Astrocyte (in vitro differentiated cells and primary cell): ENCODE measurements at regions not wholly inside any gene's neighbourhood (a gene's known extent, or its start where the extent isn't known, plus 50 kb on each side); places are given as distances from the start of the nearest gene placed in this dataset.

Source experiments
- DNase-seq: peaks from one replicate; pipeline ENCODE4 v3.0.0-alpha.2; 2010; ENCODE audit warnings: low read depth
- FAIRE-seq: peaks from 2 replicates; lab custom pipeline; 2011; peaks lifted over from hg19 to GRCh38; lab: Jason Lieb, UNC
- H2AFZ ChIP-seq: 2 replicates; pipeline ENCODE4 v1.6.0; 2012; ENCODE audit warnings: low read depth, low read length, inconsistent platforms
- H3K27ac ChIP-seq: 2 replicates; pipeline ENCODE4 v1.5.1; 2011; ENCODE audit warnings: low read depth, low read length, inconsistent platforms
- H3K27me3 ChIP-seq: 2 replicates; pipeline ENCODE4 v1.6.0; 2011; ENCODE audit warnings: low read length, inconsistent platforms; ENCODE audit not compliant: insufficient read depth
- H3K36me3 ChIP-seq: 2 replicates; pipeline ENCODE4 v1.5.1; 2011; ENCODE audit warnings: low read length, inconsistent platforms; ENCODE audit not compliant: insufficient read depth
- H3K4me1 ChIP-seq: 2 replicates; pipeline ENCODE4 v1.5.1; 2011; ENCODE audit warnings: low read length, inconsistent platforms; ENCODE audit not compliant: insufficient read depth
- H3K4me2 ChIP-seq: 2 replicates; pipeline ENCODE4 v1.6.0; 2012; ENCODE audit warnings: low read length, inconsistent platforms
- H3K4me3 ChIP-seq: 2 replicates; pipeline ENCODE4 v1.5.1; 2011; ENCODE audit warnings: low read depth, mild to moderate bottlenecking, low read length, inconsistent platforms; ENCODE audit not compliant: insufficient read depth
- H3K79me2 ChIP-seq: 2 replicates; pipeline ENCODE4 v1.6.0; 2012; ENCODE audit warnings: mild to moderate bottlenecking, low read length, inconsistent platforms; ENCODE audit not compliant: insufficient read depth
- H3K9ac ChIP-seq: 2 replicates; pipeline ENCODE4 v1.6.0; 2012; ENCODE audit warnings: mild to moderate bottlenecking, low read length, inconsistent platforms
- H3K9me3 ChIP-seq: 2 replicates; pipeline ENCODE4 v1.5.1; 2012; ENCODE audit warnings: low read depth, mild to moderate bottlenecking, low read length, inconsistent platforms; ENCODE audit not compliant: insufficient read depth
- H4K20me1 ChIP-seq: 2 replicates; pipeline ENCODE4 v1.6.0; 2012; ENCODE audit warnings: low read length, inconsistent platforms; ENCODE audit not compliant: insufficient read depth
- H3K27ac Mint-ChIP-seq: one replicate; pipeline ENCODE4 v1.8.0; 2021; ENCODE audit warnings: mild to moderate bottlenecking, mixed read lengths; ENCODE audit not compliant: unreplicated experiment
- H3K27me3 Mint-ChIP-seq: one replicate; pipeline ENCODE4 v1.8.0; 2021; ENCODE audit warnings: low read depth, mixed read lengths; ENCODE audit not compliant: unreplicated experiment
- H3K36me3 Mint-ChIP-seq: one replicate; pipeline ENCODE4 v1.8.0; 2021; ENCODE audit warnings: low read depth, mixed read lengths; ENCODE audit not compliant: unreplicated experiment
- H3K4me1 Mint-ChIP-seq: one replicate; pipeline ENCODE4 v1.8.0; 2021; ENCODE audit warnings: low read depth, mixed read lengths; ENCODE audit not compliant: unreplicated experiment
- H3K4me3 Mint-ChIP-seq: one replicate; pipeline ENCODE4 v1.8.0; 2021; ENCODE audit warnings: mild to moderate bottlenecking, moderate library complexity, mixed read lengths; ENCODE audit not compliant: unreplicated experiment
- H3K9me3 Mint-ChIP-seq: one replicate; pipeline ENCODE4 v1.8.0; 2021; ENCODE audit warnings: mild to moderate bottlenecking, mixed read lengths; ENCODE audit not compliant: unreplicated experiment
- CTCF ChIP-seq: IDR thresholded peaks from 2 replicates; pipeline ENCODE4 v1.5.1; 2011; ENCODE audit warnings: low read depth, mild to moderate bottlenecking, inconsistent platforms, low read length, moderate library complexity; ENCODE audit not compliant: insufficient read depth
- EZH2 ChIP-seq: IDR thresholded peaks from 2 replicates; pipeline ENCODE4 v1.6.1; 2012; ENCODE audit warnings: mild to moderate bottlenecking, low read length, inconsistent platforms; ENCODE audit not compliant: insufficient read depth

DNA sequence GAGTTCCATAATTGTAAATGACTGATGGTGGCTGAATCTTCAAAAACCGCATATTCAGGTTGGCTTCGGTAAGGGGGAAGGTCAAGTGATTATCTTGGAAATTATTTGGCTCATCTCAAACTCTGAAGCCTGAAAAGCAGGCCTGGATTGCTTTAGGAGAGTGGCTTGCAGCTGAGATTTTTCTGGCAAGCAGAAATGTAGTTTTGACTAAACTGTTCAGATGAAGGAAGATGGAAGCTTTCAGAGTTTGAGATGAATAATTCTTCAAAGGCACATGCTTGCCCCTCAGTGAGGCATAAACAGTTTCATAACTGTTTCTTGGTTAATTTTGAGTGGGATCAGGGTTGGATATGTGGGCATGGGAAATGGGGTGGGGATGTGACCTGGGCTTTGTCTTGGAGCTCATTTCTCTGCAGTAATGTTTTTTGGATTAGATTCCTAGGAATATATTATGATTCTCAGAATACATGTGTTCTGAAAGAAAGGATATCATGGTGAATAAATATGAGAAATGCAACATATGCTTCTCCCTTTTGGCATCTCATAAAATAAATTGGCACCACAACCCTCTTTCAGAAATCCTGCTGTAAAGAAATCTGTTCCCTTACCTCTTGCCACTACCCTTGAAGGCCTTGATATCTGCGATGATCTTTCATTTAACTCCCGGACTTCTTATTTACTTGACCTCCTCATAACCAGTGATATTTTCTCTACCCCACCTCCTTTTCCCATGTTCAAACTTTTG lies 469.2 kb downstream of the ADRA2A start:
- Mint-ChIP-seq H3K36me3 (no peaks in the 10 kb centered on the region), H3K9me3 (no peaks in the 10 kb centered on the region), H3K4me1 (no peaks in the 10 kb centered on the region), H3K27me3 (no peaks in the 10 kb centered on the region), H3K27ac (no peak overlapping the region), H3K4me3 (no peak overlapping the region)
- Histone ChIP-seq H3K36me3 (no peaks in the 10 kb centered on the region), H3K4me3 (no peak overlapping the region), H3K4me2 (no peak overlapping the region), H4K20me1 (no peaks in the 10 kb centered on the region), H2AFZ (no peak overlapping the region), H3K79me2 (no peaks in the 10 kb centered on the region), H3K27ac (no peak overlapping the region), H3K4me1 (no peaks in the 10 kb centered on the region), H3K9ac (no peak overlapping the region), H3K9me3 (no peaks in the 10 kb centered on the region), H3K27me3 (no peaks in the 10 kb centered on the region)
- FAIRE-seq (no peak), DNase-seq (no peak)
- no peak for TF ChIP-seq EZH2
- no peak for TF ChIP-seq CTCF

GRCh38 chr10:111548084-111548726 lies 471.4 kb downstream of the ADRA2A start:
- no peaks in the 10 kb centered on the region for H3K27me3 Mint-ChIP-seq
- Histone ChIP-seq H3K27me3 (no peaks in the 10 kb centered on the region), H3K36me3 (no peaks in the 10 kb centered on the region), H3K4me1 (no peaks in the 10 kb centered on the region), H3K9ac (no peak overlapping the region), H4K20me1 (no peaks in the 10 kb centered on the region), H3K9me3 (no peaks in the 10 kb centered on the region), H3K4me2 (no peak overlapping the region), H3K4me3 (no peak overlapping the region), H3K79me2 (no peaks in the 10 kb centered on the region), H2AFZ (no peak overlapping the region), H3K27ac (no peak overlapping the region)
- no peak overlapping the region for H3K27ac Mint-ChIP-seq
- H3K36me3 Mint-ChIP-seq, result no peaks in the 10 kb centered on the region
- FAIRE-seq, result no peak
- DNase-seq, result no peak
- no peaks in the 10 kb centered on the region for H3K9me3 Mint-ChIP-seq
- no peak for TF ChIP-seq EZH2
- TF ChIP-seq CTCF, result no peak
- no peaks in the 10 kb centered on the region for H3K4me1 Mint-ChIP-seq
- no peak overlapping the region for H3K4me3 Mint-ChIP-seq

DNA sequence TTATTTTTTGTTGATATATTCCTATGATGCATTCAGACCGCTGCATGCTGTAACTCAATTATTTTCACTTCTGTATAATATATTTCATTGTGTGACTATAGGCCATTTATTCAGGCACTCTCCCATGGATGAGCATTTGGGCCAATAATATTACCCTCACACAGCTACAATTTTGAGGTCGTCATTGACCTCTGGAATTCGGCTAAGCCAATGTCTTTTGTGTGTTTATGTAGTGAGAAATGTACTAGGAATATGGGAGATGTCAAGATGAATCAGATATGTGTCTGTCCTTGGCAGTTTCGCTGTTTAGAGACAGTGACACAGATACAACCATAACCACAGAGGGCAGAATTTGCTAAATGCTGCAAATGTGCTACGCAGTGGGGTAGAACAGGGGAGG lies 474.2 kb downstream of the ADRA2A start:
- Histone ChIP-seq H3K9ac (no peak overlapping the region), H2AFZ (no peak overlapping the region), H3K4me1 (no peaks in the 10 kb centered on the region), H3K79me2 (no peaks in the 10 kb centered on the region), H4K20me1 (no peaks in the 10 kb centered on the region), H3K4me3 (no peak overlapping the region), H3K4me2 (no peak overlapping the region), H3K36me3 (no peaks in the 10 kb centered on the region), H3K27ac (no peak overlapping the region), H3K9me3 (no peaks in the 10 kb centered on the region), H3K27me3 (no peaks in the 10 kb centered on the region)
- no peak for TF ChIP-seq CTCF
- TF ChIP-seq EZH2, result no peak
- DNase-seq (no peak), FAIRE-seq (no peak)
- H3K36me3 Mint-ChIP-seq, result no peaks in the 10 kb centered on the region
- H3K27me3 Mint-ChIP-seq, result peaks cover 1% of the 10 kb centered on the region
- no peaks in the 10 kb centered on the region for H3K4me1 Mint-ChIP-seq
- H3K9me3 Mint-ChIP-seq, result no peaks in the 10 kb centered on the region
- H3K27ac Mint-ChIP-seq, result no peak overlapping the region
- no peak overlapping the region for H3K4me3 Mint-ChIP-seq
